C4-2B (cell line): ENCODE measurements at regions not wholly inside any gene's neighbourhood (a gene's known extent, or its start where the extent isn't known, plus 50 kb on each side); places are given as distances from the start of the nearest gene placed in this dataset.

Source experiments
- H3K27ac ChIP-seq: fragments of 450-650 bp; 2 replicates; pipeline ENCODE4 v1.5.1; 2017
- ZFX ChIP-seq: fragments of 450-650 bp; IDR thresholded peaks from 2 replicates; pipeline ENCODE4 v1.6.1; 2017
- TF ChIP-seq, protein P1 (sequence below): fragments of 450-650 bp; conservative IDR thresholded peaks from 2 replicates; pipeline ENCODE4 v1.5.1; 2017; ENCODE audit warnings: mild to moderate bottlenecking

DNA sequence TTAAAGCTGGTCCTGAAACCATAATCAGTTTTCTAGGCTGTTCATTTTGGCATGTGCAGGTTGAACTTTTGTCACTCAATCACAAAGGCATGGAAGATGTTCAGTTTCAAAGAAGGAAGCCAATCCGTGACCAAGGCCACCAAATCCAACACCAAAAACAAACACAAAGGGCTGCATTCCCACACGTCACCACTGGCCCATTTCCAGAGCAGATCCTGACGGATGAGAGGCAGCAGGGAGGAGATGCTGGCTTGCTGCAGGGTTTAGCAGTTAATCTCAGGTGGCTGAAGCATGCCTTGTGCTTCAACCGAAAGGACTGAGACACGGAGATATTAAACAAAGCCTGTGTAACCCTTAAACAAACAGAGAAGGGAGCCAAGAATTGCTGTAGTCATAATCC, 191.9 kb upstream of the CTAGE1 start:
- H3K27ac ChIP-seq = no peak overlapping the region
- TF ChIP-seq ZFX = no peak
- TF ChIP-seq, protein P1, sequence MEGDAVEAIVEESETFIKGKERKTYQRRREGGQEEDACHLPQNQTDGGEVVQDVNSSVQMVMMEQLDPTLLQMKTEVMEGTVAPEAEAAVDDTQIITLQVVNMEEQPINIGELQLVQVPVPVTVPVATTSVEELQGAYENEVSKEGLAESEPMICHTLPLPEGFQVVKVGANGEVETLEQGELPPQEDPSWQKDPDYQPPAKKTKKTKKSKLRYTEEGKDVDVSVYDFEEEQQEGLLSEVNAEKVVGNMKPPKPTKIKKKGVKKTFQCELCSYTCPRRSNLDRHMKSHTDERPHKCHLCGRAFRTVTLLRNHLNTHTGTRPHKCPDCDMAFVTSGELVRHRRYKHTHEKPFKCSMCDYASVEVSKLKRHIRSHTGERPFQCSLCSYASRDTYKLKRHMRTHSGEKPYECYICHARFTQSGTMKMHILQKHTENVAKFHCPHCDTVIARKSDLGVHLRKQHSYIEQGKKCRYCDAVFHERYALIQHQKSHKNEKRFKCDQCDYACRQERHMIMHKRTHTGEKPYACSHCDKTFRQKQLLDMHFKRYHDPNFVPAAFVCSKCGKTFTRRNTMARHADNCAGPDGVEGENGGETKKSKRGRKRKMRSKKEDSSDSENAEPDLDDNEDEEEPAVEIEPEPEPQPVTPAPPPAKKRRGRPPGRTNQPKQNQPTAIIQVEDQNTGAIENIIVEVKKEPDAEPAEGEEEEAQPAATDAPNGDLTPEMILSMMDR = no peak

DNA sequence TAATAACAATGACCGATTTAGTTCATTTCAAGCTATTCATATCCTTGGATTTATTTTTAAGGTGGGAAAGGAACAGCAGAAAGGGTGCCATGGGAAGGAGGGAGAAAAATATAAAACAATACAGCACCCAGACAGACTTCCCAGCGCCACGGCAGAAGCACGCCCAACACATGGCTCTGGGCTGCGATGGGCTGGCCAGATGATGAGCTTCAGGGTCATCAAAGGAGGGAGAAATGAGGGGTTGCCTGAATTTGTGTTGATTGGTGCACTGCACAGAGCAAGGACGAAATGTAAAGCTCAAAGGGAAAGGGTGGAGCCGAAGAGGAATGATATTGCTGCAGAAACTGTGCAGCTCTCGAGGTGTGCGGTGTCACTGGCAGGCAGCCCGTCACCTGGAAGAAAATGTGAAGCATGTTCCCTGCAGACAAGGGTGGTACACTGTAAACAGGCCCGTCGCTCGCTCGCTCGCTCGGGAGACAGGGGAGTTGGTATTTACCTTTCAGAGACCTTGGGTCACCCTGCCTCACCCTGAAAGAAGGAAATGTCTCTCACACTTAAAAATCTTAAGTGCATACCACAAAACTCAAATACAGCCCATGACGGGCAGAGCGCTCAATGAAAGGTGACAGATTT, 195.5 kb upstream of the CTAGE1 start:
- no peak overlapping the region for H3K27ac ChIP-seq
- TF ChIP-seq, protein P1 = no peak
- TF ChIP-seq ZFX = no peak

DNA sequence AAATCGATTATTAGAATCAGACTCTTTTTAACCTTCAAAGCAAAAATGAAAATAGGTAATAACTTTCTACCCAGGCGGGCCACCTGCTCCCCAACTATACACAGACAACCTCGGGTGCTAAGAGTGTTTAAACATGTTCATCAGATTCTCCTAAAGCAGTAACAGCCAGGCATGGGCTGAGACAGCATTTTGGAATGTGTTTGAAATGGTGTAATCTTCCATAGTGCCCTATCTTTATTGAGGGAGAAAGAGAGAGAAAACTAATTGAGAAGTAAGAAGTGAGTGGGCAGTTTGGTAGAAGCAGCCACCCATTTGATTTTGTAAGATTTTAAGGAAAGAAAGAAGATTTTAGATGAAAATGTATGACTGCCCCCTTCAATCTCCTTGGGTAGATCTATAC, 196.1 kb upstream of the CTAGE1 start:
- no peak for TF ChIP-seq ZFX
- TF ChIP-seq, protein P1 = no peak
- H3K27ac ChIP-seq = no peak overlapping the region

DNA sequence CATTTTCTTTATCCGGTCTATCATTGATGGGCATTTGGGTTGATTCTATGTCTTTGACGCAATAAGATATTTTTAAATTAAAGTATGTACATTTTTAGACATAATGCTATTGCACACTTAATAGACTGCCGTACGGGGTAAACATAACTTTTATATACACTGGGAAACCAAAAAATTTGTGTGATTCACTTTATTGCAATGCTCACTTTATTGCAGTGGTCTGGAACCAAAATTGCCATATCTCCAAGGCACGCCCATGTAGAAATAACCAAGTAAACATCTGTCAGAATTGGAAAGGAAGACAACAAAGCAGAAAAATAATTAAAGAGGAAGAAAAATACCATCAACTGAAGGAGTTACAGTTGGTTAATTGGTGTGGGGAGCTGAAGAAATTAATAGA, 205.8 kb upstream of the CTAGE1 start:
- no peak overlapping the region for H3K27ac ChIP-seq
- TF ChIP-seq ZFX = no peak
- TF ChIP-seq, protein P1 = no peak

DNA sequence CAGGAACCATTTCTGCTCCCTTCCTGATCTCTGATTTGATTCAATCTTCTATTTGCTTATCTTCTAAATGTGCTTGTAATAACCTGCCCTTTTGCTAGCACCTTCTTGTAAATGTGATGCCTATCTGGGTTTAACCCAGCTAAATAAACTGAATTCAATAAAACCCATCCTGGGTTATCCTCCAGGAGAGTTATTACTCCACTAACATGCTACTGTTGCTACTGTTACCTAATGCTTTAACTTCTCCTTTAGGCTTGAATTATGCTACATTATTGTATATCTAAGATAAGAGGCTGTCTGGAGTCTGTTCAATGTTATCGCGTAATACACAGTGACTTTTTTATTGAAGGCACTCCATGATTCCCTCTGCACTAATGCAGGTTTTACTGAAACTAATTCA, 206.5 kb upstream of the CTAGE1 start:
- TF ChIP-seq, protein P1 = no peak
- no peak for TF ChIP-seq ZFX
- no peak overlapping the region for H3K27ac ChIP-seq

DNA sequence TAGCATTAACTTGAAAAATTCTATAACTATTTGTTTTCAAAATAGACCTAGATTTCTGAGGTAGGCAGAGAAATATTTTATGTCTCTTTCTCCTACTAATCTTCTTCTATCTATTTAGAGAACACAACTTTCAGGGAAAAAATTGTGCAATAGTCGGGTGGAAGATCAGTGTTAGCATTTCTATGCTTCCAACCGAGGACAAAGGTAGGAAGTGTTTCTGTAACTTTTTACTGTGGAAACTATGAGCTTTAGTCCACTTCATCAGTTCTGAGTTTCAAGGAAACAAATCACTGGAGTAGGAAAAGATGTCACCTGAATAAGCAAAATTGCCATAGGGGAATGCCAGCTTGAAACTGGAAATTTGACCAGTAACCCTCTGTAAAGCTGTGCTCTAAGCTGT, 207.7 kb upstream of the CTAGE1 start:
- no peak overlapping the region for H3K27ac ChIP-seq
- TF ChIP-seq, protein P1 = no peak
- TF ChIP-seq ZFX = no peak

DNA sequence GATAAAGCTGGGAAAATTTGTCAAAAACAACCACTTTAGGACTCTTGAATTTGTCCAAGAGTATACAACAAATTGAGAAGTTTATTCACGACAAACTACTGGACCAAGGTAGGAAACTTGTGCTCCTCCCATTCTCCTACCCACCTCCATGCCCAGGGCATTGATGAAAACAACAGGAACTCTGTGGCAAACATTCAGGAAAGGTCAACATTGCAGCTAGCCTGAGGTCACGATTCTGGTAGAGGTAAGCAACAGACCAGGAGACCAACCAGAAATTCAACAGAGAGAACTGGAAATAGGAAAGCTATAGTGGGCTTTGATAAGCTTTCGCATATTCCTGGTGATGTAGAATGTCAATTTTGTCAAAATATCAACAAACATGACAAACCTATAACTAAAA, 209.1 kb upstream of the CTAGE1 start:
- H3K27ac ChIP-seq = no peak overlapping the region
- TF ChIP-seq, protein P1 = no peak
- TF ChIP-seq ZFX = no peak
